ENCODE measurements at regions not wholly inside any gene's neighbourhood (a gene's known extent, or its start where the extent isn't known, plus 50 kb on each side); places are given as distances from the start of the nearest gene placed in this dataset.

GRCh38 chr12:47352067-47352466 is 272.3 kb upstream of the AMIGO2 start:
- no peak for DNase-seq (ENCODE audit: low read depth)
- H3K4me3 ChIP-seq (ENCODE audit: low read depth, low read length): no peak overlapping the region
- TF ChIP-seq CTCF (conservative IDR thresholded peaks at IDR 0.05; ENCODE audit: low read depth, low read length): no peak

GRCh38 chr12:47351526-47351925 is 271.8 kb upstream of the AMIGO2 start:
- no peak for DNase-seq (ENCODE audit: low read depth)
- H3K4me3 ChIP-seq (ENCODE audit: low read depth, low read length): no peak overlapping the region
- TF ChIP-seq CTCF (conservative IDR thresholded peaks at IDR 0.05; ENCODE audit: low read depth, low read length): no peak

GRCh38 chr12:47350062-47350408 is 270.3 kb upstream of the AMIGO2 start:
- DNase-seq (ENCODE audit: low read depth): peak; percentile 10
- no peak overlapping the region for H3K4me3 ChIP-seq (ENCODE audit: low read depth, low read length)
- TF ChIP-seq CTCF (conservative IDR thresholded peaks at IDR 0.05; ENCODE audit: low read depth, low read length): no peak

GRCh38 chr12:47349137-47350061 is 269.6 kb upstream of the AMIGO2 start:
- DNase-seq (ENCODE audit: low read depth): no peak
- TF ChIP-seq CTCF (conservative IDR thresholded peaks at IDR 0.05; ENCODE audit: low read depth, low read length): no peak
- no peak overlapping the region for H3K4me3 ChIP-seq (ENCODE audit: low read depth, low read length)

GRCh38 chr12:47348206-47348605 is 268.4 kb upstream of the AMIGO2 start:
- DNase-seq (ENCODE audit: low read depth): no peak
- H3K4me3 ChIP-seq (ENCODE audit: low read depth, low read length): no peak overlapping the region
- no peak for TF ChIP-seq CTCF (conservative IDR thresholded peaks at IDR 0.05; ENCODE audit: low read depth, low read length)

- TF ChIP-seq CTCF (conservative IDR thresholded peaks at IDR 0.05; ENCODE audit: low read depth, low read length): no peak
- H3K4me3 ChIP-seq (ENCODE audit: low read depth, low read length): no peak overlapping the region
- no peak for DNase-seq (ENCODE audit: low read depth)
Observed at GRCh38 chr12:47346251-47347019, 266.7 kb upstream of the AMIGO2 start.

All from choroid plexus epithelial cell (primary cell).